GM18517 (cell line): ENCODE measurements at regions not wholly inside any gene's neighbourhood (a gene's known extent, or its start where the extent isn't known, plus 50 kb on each side); places are given as distances from the start of the nearest gene placed in this dataset.
A peak's percentile ranks its signal among the peaks of the same experiment; 100 is the strongest.
"Not testable (repeated sequence)": the region's sequence is repeated elsewhere in the genome, so short reads cannot be mapped to it uniquely, and the experiment has no call there.

Source experiments
- ATAC-seq: cut with Tn5 transposase; IDR thresholded peaks from one replicate; pipeline ENCODE4 v1.9.1; 2021; ENCODE audit warnings: mild to moderate bottlenecking, moderate library complexity; ENCODE audit not compliant: unreplicated experiment

DNA sequence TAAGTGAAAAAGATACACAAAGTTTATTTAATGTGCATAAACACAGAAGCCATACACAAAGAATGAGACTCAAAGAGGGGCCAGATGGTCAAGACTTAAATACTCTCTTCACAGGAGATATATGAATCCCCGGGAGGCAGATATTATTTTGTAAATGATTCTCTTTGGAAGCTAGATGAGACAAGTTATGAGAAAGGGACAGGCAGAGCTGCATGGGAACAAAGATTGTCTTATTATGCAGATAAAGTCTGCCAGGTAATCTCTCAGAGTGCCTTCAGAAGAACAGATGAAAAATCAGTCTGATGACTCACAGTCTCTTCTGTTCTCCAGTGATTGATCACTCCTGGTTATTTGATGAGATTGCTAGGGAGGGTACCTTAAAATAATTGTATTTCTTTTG lies 89.0 kb downstream of the NAF1 start:
- ATAC-seq: no peak

DNA sequence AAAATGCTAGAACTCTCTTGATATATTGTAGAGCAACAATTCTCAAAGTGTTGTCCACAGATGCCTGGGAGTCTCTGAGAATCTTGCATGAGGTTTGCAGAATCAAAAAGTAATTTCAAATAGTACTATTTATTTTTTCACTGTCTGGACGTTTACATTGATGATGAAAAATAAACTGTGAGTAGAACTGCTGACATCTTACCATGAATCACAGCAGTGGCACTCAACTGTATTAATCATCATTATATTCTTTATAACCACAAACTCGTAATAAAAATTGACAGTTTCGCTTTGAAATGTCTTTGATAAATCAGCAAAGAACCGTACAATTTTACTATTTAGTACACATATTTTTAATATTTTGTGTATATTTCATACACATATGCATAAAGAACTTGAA lies 94.5 kb downstream of the NAF1 start:
- ATAC-seq: no peak

DNA sequence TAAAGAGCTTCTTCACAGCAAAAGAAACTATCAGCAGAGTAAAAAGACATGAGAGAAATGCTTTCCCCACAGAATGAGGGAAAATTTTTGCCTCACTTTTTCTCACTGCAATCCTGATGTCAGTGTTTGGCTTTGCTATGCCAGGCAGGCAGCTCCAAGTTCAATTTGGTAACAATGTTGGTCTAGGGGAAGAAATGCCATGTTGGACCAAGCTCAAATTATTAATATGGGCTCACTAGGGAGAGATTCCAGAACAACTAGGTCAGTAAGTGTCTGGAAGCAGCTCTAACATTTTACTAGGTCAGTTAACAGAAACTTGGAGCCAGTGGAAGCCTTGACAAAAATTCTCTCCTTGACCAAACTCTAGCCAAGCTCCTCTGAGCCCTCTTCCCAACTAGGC lies 95.4 kb downstream of the NAF1 start:
- ATAC-seq: no peak

DNA sequence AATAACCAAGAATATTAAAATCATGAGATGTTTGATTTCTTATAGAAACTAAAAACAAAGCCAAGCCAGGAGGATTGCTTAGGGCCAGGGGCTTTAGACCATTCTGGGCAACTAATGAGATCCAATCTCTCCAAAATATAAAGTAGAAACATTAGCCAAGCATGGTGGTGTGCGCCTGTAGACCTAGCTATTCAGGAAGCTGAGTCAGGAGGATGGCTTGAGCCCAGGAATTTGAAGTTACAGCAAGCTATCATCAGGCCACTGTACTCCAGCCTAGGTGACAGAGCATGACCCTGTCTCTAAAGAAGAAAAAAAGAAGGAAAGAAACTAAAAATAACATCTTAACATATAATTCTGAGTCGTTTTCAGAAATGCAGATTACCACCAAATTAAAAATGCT lies 96.7 kb downstream of the NAF1 start:
- no peak for ATAC-seq

DNA sequence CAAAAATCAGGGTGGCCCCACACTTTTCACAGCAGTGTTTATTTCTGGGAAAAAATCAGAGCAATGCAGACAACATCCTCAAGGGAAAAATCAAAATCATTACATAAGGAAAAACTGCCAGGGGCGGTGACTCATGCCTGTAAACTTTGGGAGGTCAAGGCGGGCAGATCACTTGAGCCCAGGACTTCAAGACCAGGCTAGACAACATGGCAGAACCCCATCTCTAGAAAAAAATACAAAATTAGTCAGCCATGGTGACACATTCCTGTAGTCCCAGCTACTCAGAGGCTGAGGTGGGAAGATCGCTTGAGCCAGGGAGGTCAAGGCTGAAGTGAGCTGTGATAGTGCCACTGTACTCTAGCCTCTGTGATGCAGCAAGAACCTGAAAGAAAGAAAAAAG lies 102.8 kb downstream of the NAF1 start:
- no peak for ATAC-seq

DNA sequence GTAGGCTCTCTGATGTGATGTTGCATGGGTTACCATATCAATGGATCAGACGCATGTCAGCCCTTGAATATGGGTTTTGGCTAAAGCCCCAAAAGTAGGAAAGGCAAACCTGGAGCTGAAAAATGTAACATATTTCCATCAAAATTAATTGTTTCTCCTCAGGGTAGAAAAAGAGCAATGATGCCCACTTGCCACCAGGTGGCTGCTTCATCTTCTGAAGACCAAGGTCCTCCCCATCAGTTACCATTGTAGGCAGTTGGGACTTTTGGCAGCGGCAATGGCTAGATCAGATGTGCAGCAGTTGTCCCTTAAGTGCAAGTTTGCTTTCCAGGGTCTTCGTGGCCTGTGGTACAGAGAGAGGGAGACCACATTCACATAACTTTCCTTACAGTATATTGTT lies 118.2 kb downstream of the NAF1 start:
- peak; percentile 88 for ATAC-seq

GRCh38 chr4:163042306-163042705 lies 124.4 kb downstream of the NAF1 start:
- ATAC-seq: peak; percentile 56

DNA sequence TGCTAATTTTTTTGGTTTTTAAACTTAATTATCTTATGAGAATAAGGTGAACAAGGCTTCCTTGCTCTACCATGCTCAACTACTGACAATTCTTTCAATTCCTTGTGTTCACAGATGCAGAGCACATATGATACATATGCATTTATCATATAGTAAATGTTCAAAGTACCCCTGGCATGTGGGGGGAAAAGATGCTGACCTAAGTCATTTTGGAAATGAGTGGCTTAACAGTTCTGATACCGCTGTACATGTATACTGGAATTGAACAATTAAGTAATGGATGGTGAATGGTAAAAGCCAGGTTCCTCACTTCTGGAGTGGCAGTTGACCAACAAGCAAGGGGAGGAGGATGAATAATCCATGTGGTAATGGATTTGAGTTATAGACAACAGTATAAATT lies 149.6 kb downstream of the NAF1 start:
- no peak for ATAC-seq

GRCh38 chr4:163012816-163013215 lies 153.9 kb downstream of the NAF1 start:
- no peak for ATAC-seq

DNA sequence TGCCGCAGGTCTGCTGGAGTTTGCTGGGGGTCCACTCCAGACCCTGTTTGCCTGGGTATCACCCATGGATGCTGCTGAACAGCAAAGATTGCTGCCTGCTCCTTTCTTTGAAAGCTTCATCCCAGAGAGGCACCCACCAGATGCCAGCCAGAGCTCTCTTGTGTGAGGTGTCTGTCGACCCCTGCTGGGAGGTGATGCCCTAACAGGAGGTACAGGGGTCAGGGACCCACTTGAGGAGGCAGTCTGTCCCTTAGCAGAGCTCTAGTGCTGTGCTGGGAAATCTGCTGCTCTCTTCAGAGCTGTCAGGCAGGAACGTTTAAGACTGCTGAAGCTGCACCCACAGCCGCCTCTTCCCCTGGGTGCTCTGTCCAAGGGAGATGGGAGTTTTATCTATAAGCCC lies 162.7 kb downstream of the NAF1 start:
- no peak for ATAC-seq

GRCh38 chr4:162988530-162988929 lies 178.2 kb downstream of the NAF1 start:
- ATAC-seq: no peak

DNA sequence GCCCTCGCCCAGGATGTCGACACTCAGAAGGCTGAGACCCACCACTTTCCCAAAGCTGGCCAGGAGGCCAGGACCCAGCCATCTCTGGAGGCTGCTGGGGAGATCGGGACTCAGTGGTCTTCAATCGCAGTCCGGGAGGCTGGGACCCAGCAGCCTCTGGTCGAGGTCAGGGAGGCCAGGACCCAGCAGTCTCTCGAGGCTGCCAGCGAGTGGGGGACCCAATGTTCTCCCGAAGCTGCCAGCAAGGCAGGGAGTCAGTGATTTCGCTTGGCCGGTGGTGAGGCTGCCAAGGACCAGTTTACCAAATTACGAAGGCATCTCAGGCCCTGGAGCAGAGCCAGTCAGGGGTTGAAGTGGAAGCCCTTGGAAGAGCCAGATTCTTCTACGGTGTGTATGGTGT lies 181.6 kb downstream of the NAF1 start:
- no peak for ATAC-seq

DNA sequence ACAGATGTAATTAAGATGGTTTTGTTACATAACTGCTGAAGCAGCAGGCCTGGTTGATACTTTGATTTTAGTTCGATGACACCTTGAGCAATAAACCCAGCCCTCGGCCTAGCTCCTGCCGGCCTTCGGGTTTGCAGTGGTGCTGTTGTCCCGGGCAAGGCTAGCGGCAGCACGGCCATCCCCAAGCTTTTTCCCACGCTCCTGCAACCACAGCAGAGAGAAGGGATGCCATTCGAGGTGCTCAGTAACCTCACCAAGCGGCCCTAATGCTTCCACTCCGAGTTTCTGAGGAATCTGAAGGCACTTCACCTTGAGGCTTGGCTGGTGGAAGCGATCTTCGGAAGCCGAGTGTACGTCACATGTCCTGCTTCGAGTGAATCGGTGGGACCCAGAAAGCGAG lies 182.1 kb downstream of the NAF1 start:
- ATAC-seq: no peak

DNA sequence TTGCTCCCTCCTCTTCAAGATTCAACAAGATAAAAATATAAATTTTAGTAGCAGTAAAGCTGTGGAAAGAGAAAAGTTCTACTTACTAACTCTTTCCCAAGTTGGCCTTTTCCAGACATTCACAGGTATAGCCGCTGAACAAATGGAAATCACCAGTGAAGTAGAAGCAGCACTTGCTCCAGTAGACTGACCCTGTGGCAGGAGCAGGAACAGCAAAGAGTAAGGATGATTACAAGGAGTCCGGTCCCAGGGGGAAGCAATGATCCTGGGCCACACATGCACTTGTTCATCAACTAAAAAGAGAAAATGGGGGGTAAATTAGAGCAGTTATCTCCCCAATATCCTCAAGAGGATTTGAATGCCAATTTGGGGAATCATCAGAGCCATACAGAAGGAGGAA lies 184.9 kb downstream of the NAF1 start:
- ATAC-seq: no peak

GRCh38 chr4:162978398-162978797 lies 188.3 kb downstream of the NAF1 start:
- no peak for ATAC-seq

DNA sequence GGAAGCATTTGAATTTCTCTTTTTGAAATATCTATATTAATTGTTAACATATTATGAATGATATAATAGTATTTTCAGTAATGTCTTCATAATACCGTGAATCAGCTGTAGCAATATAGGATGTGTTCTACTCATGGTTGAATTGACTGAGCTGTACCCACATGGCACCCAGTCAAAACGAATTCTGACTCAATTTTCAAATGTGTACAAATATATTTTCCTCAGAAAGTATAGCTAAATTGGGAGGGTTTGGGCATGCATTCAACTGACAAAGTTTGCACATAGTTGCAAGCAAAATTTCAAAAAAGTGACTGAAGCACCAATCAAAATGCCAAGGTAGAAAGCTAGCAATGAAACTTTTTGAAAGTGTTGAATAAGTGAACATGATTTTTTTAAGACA lies 188.9 kb downstream of the NAF1 start:
- ATAC-seq: no peak

DNA sequence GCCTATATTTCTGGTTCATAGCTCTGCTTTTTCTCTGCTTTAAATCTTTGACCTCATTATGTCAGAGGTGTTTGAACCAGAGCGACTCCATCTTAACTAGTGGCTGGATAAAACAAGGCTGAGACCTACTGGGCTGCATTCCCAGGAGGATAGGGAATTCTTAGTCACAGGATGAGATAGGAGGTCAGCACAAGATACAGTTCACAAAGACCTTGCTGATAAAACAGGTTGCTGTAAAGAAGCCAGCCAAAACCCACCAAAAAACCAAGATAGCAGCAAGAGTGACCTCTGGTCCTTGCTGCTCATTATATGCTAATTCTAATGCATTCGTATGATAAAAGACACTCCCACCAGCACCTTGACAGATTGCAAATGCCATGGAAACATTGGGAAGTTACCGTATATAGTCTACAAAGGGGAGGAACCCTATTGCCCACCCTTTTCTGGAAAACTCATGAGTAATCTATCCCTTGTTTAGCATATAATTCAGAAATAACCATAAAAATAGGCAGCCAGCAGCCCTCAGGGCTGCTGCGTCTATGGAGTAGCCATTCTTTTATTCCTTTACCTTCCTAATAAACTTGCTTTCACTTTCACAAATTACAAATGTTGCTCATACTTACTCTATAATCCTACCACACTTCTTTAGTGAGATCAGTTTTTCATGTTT lies 193.9 kb downstream of the NAF1 start:
- no peak for ATAC-seq

DNA sequence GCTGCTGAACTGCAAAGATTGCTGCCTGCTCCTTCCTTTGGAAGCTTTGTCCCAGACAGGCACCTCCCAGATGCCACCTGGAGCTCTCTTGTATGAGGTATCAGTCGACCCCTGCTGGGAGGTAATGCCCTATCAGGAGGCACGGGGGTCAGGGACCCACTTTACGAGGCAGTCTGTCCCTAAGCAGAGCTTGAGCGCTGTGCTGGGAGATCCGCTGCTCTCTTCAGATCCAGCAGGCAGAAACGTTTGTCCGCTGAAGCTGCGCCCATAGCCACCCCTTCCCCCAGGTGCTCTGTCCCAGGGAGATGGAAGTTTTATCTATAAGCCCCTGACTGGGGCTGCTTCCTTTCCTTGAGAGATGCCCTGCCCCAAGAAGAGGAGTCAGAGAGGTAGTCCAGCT lies 197.5 kb downstream of the NAF1 start:
- no peak for ATAC-seq

DNA sequence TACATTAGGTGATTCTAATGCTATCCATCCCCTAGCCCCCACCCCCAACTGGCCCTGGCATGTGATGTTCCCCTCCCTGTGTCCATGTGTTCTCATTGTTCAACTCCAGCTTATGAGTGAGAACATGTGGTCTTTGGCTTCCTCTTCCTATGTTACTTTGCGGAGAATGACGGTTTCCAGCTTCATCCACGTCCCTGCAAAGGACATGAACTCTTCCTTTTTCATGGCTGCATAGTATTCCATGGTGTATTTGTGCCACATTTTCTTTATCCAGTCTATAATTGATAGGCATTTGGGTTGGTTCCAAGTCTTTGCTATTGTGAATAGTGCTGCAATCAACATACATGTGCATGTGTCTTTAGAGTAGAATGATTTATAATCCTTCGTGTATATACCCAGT lies 200.7 kb downstream of the NAF1 start:
- not testable (repeated sequence) for ATAC-seq

DNA sequence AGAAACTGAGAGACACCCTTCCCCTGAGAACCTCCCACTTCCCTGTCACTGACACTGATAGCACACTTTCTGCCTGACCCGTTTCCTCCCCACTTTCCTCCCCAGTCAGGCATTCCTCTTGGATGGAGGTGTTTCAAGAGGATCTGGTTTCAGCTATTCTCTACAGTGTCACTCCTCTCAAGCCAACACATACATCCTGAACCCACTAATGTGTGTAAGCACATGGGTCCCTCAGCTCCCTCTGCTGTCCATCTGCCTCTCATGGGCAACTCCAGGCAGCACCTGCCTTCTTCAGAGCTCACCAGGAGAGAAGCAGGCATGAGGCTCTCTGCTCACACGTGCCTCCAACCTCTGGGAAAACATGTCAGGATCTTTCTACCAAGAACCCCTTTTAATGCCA lies 207.6 kb downstream of the NAF1 start:
- ATAC-seq: no peak

- no peak for ATAC-seq
Measured at GRCh38 chr4:162957521-162958143, 209.1 kb downstream of the NAF1 start.

GRCh38 chr4:162954976-162955375 lies 211.7 kb downstream of the NAF1 start:
- no peak for ATAC-seq

- ATAC-seq: no peak
Measured at GRCh38 chr4:162952232-162952631, 214.5 kb downstream of the NAF1 start.
